Type B pancreatic cell (in vitro differentiated cells): ENCODE measurements at regions not wholly inside any gene's neighbourhood (a gene's known extent, or its start where the extent isn't known, plus 50 kb on each side); places are given as distances from the start of the nearest gene placed in this dataset.
A peak's percentile ranks its signal among the peaks of the same experiment; 100 is the strongest.

Experiments
- DNase-seq: peaks from one replicate; pipeline ENCODE4 v3.0.0; 2021; ENCODE audit warnings: mixed read lengths; ENCODE audit not compliant: unreplicated experiment; ENCODE audit errors: extremely low spot score
- H3K27ac Mint-ChIP-seq: 2 replicates; pipeline ENCODE4 v1.8.0; 2021; ENCODE audit warnings: mild to moderate bottlenecking, mixed read lengths
- H3K27me3 Mint-ChIP-seq: 2 replicates; pipeline ENCODE4 v1.8.0; 2021; ENCODE audit warnings: mixed read lengths
- H3K36me3 Mint-ChIP-seq: 2 replicates; pipeline ENCODE4 v1.8.0; 2021; ENCODE audit warnings: mixed read lengths
- H3K4me1 Mint-ChIP-seq: one replicate; pipeline ENCODE4 v1.8.0; 2021; ENCODE audit warnings: mixed read lengths; ENCODE audit not compliant: unreplicated experiment
- H3K4me3 Mint-ChIP-seq: 2 replicates; pipeline ENCODE4 v1.8.0; 2021; ENCODE audit warnings: mild to moderate bottlenecking, mixed read lengths
- H3K9me3 Mint-ChIP-seq: 2 replicates; pipeline ENCODE4 v1.8.0; 2021; ENCODE audit warnings: mixed read lengths
- TF ChIP-seq, protein P1 (sequence below): fragments of 200-600 bp; sonication (generic); conservative IDR thresholded peaks from 2 replicates; pipeline ENCODE4 v1.5.0; 2021; ENCODE audit warnings: antibody characterized with exemption, mild to moderate bottlenecking

DNA sequence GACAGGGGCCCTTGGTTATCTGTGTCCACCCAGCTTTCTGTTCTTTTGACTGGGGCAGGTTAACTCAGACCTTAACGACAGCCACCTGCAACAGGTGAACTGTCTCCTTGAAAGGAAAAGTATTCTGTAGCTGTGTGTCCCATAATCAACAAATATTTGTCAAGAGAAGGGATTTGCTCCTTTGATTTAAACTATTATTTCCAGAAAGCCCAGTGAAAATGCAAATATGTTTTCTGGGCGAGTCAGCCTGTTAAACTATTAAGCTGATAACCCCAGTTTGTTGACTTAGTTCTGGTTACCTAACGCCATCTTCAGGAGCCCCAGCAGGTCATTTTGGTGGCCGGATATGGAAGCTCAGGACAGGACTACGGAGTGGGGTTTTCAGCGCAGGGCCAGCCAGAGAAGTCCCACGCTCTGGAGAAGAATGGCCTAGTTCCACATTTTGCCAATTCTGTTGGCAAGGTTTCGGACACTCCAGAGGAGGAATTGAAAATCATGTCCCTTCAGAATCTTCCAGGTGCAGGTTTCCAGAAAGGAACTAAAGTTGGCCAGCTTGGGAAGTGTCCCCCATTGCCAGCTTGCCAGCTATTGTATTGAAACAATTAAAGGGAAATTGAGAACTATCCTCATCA lies 54.5 kb downstream of the ADRA2A start:
- Mint-ChIP-seq H3K27me3 (peaks cover 24% of the 10 kb centered on the region), H3K36me3 (no peaks in the 10 kb centered on the region), H3K9me3 (no peaks in the 10 kb centered on the region), H3K4me1 (peaks cover 5% of the 10 kb centered on the region), H3K27ac (no peak overlapping the region), H3K4me3 (no peak overlapping the region)
- no peak for DNase-seq
- TF ChIP-seq, protein P1, sequence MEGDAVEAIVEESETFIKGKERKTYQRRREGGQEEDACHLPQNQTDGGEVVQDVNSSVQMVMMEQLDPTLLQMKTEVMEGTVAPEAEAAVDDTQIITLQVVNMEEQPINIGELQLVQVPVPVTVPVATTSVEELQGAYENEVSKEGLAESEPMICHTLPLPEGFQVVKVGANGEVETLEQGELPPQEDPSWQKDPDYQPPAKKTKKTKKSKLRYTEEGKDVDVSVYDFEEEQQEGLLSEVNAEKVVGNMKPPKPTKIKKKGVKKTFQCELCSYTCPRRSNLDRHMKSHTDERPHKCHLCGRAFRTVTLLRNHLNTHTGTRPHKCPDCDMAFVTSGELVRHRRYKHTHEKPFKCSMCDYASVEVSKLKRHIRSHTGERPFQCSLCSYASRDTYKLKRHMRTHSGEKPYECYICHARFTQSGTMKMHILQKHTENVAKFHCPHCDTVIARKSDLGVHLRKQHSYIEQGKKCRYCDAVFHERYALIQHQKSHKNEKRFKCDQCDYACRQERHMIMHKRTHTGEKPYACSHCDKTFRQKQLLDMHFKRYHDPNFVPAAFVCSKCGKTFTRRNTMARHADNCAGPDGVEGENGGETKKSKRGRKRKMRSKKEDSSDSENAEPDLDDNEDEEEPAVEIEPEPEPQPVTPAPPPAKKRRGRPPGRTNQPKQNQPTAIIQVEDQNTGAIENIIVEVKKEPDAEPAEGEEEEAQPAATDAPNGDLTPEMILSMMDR: no peak

GRCh38 chr10:111137007-111137406 lies 60.2 kb downstream of the ADRA2A start:
- Mint-ChIP-seq H3K4me1 (peaks cover 11% of the 10 kb centered on the region), H3K36me3 (no peaks in the 10 kb centered on the region), H3K27ac (peak overlapping the region; percentile 5), H3K9me3 (no peaks in the 10 kb centered on the region), H3K4me3 (no peak overlapping the region), H3K27me3 (peaks cover 17% of the 10 kb centered on the region)
- TF ChIP-seq, protein P1: no peak
- DNase-seq: no peak

DNA sequence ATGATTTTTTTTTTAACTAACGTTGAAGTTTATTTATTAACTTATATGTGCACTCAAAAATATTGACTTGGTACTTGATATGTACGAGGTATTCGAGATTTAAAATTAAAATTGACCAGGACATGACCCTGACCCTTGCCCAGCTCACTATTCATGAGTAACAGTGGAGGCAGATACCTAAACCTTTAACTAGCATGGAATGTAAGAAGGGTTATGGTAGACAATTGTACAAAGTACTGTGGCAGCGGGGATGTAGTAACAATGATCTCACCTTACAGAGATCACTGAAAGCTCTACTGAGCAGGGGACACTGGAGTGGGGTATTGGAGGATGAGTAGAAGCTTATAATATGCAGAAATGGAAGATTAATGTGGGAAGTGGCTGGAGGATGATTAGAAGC lies 60.8 kb downstream of the ADRA2A start:
- Mint-ChIP-seq H3K4me1 (peaks cover 11% of the 10 kb centered on the region), H3K9me3 (no peaks in the 10 kb centered on the region), H3K27ac (no peak overlapping the region), H3K27me3 (peaks cover 14% of the 10 kb centered on the region), H3K36me3 (no peaks in the 10 kb centered on the region), H3K4me3 (no peak overlapping the region)
- no peak for DNase-seq
- TF ChIP-seq, protein P1: no peak

DNA sequence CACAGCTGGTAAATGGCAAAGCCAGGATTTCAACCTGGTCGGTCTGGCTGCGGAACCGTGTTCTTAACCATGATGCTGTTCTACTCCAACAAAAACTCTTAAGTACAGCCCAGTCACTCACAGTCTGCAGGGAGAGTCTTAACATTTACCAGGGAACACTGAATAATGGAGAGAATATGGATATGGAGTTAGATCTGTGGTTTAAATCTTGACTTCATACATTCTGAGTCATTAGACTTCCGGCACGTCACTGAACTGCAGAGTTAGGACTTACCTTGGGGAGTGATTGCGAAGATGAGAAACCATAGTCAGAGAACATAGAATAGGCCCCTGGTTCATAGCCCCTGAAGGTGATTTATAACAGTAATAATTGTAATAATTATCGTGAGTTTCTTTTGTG lies 61.7 kb downstream of the ADRA2A start:
- no peak overlapping the region for H3K27ac Mint-ChIP-seq
- DNase-seq: no peak
- H3K4me1 Mint-ChIP-seq: peaks cover 11% of the 10 kb centered on the region
- H3K27me3 Mint-ChIP-seq: peaks cover 7% of the 10 kb centered on the region
- H3K4me3 Mint-ChIP-seq: no peak overlapping the region
- no peaks in the 10 kb centered on the region for H3K9me3 Mint-ChIP-seq
- no peaks in the 10 kb centered on the region for H3K36me3 Mint-ChIP-seq
- TF ChIP-seq, protein P1: no peak

GRCh38 chr10:111139567-111139966 lies 62.7 kb downstream of the ADRA2A start:
- H3K27ac Mint-ChIP-seq: no peak overlapping the region
- TF ChIP-seq, protein P1: no peak
- DNase-seq: no peak
- peaks cover 7% of the 10 kb centered on the region for H3K27me3 Mint-ChIP-seq
- H3K4me3 Mint-ChIP-seq: no peak overlapping the region
- H3K4me1 Mint-ChIP-seq: peaks cover 11% of the 10 kb centered on the region
- H3K9me3 Mint-ChIP-seq: no peaks in the 10 kb centered on the region
- no peaks in the 10 kb centered on the region for H3K36me3 Mint-ChIP-seq
